NCI-H82 (cell line): ENCODE measurements at regions not wholly inside any gene's neighbourhood (a gene's known extent, or its start where the extent isn't known, plus 50 kb on each side); places are given as distances from the start of the nearest gene placed in this dataset.
"Not testable (repeated sequence)": the region's sequence is repeated elsewhere in the genome, so short reads cannot be mapped to it uniquely, and the experiment has no call there.

Experiments used
- DNase-seq: peaks from one replicate; lab custom pipeline; 2025; lab: John Stamatoyannopoulos, UW

GRCh38 chr6:57860481-57861315 lies 543.3 kb downstream of the PRIM2 start:
- not testable (repeated sequence) for DNase-seq

DNA sequence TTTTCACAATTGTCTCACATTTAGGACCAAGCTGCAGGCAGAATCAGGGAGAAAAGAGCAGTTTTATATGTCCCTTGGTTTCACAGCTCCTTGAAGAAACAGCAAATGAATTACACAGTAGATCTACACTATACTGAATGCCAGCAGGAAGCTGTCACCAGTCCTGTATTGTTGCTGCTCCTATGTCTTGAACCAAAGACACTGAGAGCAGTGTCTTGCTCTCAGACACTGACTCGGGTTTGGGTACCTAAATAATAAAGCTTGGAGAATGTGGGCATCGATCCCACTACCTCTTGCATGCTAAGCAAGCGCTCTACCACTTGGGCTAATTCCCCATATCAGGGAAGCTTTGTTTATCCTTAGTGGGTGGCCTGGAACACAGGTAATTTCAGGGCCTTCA lies 552.7 kb downstream of the PRIM2 start:
- not testable (repeated sequence) for DNase-seq

- not testable (repeated sequence) for DNase-seq
Measured at GRCh38 chr6:57873424-57873823, 556.0 kb downstream of the PRIM2 start.

GRCh38 chr6:57876659-57877058 lies 559.2 kb downstream of the PRIM2 start:
- DNase-seq, result peak; percentile 87

DNA sequence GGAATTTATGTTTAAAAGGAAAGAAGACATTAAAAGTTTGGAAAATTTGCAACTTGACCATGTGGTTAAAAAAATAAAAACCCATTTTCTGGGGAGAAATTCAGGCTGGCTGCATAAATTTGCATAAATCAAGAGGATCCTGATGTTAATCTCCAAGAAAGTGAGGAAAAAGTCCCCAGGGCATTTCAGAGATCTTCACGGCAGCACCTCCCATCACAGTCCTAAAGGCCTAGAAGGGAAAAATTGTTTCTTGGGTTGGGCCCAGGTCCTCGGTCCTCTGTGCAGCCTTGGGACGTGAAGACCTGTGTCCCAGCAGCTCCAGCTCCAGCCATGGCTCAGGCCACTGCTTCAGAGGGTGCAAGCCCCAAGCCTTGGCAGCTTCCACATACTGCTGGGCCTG lies 560.3 kb downstream of the PRIM2 start:
- not testable (repeated sequence) for DNase-seq

- DNase-seq, result not testable (repeated sequence)
Measured at GRCh38 chr6:57878792-57879191, 561.4 kb downstream of the PRIM2 start.

DNA sequence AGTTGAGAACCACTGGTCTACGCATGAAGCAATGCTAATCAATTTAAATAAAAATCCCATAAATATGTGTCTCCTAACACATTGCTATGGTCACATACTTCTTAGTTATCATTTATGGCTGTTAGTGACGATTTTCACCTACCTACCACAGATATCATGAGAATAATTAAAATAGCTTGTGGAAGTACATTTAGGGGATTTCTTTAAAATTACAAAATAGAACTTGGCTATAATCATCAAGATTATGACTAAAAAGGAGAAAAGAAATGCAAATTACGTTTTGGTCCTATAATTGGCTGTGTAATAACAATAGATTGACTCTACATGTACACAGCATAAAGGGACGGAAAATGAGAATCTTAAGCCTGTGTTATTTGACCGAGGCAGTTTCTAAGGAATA lies 581.4 kb downstream of the PRIM2 start:
- DNase-seq, result not testable (repeated sequence)

GRCh38 chr6:57900687-57901399 lies 583.4 kb downstream of the PRIM2 start:
- DNase-seq, result not testable (repeated sequence)

DNA sequence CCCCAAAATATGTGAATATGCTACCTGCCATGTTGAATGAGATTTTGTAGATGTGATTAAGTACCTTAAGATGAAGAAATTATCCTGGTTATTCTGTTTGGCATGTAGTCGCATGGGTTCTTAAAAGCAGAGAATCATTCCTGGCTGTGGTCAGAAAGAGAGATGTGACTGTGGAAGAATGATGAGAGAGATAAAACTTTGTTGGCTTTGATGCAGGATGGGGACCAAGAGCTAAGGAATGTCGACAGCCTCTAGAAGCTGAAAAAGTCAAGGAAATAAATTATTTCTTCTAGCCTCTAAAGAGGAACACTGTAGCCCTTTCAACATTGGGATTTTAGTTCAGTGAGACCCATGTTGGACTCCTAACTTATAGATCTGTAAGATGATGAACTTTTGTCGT lies 584.0 kb downstream of the PRIM2 start:
- DNase-seq, result not testable (repeated sequence)

GRCh38 chr6:57904356-57904755 lies 586.9 kb downstream of the PRIM2 start:
- DNase-seq, result peak; percentile 60

GRCh38 chr6:57915300-57915699 lies 597.9 kb downstream of the PRIM2 start:
- not testable (repeated sequence) for DNase-seq

DNA sequence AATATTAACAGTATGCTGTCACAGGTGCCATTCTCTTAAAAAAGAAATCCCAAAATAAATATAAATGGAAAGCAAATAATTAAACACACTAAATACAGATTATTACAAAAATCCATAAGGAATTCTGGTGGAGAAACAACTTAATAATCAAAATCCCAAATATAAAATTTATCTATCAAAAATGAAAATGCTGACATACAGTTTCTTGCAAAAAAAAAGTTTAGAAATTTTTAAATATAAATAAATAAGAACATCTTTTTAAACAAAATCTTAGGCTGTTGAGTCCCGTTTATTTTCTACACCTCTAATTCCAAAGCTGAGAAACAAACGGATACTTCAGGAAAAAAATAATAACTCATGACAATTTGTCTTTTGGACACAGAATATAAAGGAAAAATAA lies 625.5 kb downstream of the PRIM2 start:
- not testable (repeated sequence) for DNase-seq

DNA sequence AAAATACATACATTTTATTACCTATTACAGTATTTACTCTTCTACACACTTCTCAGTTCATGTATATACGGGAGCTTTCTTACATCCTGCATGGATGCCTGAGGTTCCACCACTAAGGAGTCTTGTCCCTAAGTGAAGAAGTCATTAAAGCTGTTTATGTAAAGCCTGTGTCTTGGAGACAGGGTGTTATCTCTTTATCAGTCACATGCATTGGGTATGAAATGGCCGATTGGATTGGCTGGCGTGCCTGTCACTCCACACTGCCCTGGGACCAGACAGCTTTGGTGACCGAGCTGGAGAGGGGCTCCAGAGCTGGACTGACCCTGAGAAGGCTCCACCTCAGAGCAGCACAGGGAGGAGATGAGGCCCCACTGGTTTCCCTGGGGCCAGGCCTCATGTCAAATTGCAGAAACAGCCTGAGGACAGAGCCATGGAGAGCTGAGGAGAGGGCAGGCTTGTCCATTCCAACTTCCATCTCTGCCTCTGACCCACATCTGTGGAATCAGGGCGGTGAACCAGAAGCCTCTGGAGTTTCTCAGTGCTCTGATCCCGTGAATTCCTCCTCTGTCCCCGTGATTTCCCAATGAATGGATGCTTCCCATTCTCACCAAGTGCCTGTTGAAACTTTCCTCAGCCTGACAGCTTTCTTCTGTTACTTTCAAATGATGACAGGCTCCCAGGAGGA lies 628.8 kb downstream of the PRIM2 start:
- DNase-seq, result not testable (repeated sequence)

DNA sequence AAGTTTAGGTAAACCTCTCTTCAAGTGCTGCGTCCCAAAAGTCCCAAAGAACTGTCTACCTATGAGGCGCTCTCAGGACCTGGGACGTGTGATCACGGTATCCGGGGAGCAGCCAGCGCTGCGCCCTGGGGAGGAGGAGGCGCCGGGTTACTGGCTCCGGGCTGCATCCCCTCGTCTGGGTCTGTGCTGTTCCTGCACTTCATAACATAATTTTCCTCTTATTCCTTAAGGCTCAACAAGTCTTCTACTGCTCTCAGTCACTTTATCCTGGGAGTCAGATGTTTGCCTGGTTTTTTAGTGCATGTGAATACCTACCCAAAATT lies 629.3 kb downstream of the PRIM2 start:
- not testable (repeated sequence) for DNase-seq

DNA sequence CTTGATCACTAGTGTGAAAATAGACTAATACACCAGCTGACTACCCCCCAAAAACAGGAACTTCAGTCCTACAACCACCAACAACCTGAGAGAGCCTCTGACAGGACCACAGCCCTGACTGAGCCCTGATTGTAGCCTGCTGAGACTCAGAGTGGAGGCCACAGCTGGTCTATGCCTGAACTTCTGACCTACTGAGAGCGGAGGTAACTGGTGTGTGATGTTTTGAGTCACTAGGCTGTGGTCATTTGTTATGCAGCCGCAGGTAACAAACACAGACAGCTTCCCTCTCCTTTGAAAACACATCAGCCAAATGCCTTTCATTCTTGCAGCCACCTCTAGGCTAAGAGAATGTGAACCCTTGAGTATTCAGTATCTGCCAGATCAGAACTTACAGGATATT lies 631.1 kb downstream of the PRIM2 start:
- DNase-seq, result not testable (repeated sequence)

- not testable (repeated sequence) for DNase-seq
Measured at GRCh38 chr6:57950430-57950829, 633.0 kb downstream of the PRIM2 start.

DNA sequence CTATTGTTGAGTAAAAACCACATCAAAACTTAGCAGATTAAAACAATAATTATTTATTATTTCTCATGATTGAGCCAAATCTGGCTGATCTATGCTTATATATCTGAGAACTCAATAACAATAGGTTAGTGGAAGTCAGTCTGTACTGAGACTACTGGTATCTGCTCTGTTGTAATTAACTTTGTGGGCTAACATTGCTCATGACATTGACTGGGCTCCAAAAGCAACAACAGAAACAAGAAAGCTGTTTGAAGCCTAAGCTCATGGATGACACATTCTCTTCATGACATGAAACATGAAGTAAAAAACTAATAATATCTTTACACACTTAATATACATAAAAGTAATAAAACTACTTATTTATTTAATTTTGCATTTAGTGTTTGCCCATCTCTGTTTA lies 649.3 kb downstream of the PRIM2 start:
- not testable (repeated sequence) for DNase-seq

GRCh38 chr6:57971956-57972355 lies 654.5 kb downstream of the PRIM2 start:
- not testable (repeated sequence) for DNase-seq

DNA sequence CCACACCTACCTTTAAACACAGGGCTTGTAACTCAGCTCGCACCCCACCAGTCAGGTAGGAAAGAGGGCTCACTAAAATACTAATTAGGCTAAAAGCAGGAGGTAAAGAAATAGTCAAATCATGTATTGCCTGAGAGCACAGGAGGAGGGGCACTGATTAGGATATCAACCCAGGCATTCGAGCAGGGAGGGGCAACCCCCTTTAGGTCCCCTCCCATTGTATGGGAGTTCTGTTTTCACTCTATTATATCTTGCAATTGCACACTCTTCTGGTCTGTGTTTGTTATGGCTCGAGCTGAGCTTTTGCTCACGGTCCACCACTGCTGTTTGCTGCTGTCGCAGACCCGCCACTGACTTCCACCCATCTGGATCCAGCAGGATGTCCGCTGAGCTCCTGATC lies 657.2 kb downstream of the PRIM2 start:
- DNase-seq, result no peak

DNA sequence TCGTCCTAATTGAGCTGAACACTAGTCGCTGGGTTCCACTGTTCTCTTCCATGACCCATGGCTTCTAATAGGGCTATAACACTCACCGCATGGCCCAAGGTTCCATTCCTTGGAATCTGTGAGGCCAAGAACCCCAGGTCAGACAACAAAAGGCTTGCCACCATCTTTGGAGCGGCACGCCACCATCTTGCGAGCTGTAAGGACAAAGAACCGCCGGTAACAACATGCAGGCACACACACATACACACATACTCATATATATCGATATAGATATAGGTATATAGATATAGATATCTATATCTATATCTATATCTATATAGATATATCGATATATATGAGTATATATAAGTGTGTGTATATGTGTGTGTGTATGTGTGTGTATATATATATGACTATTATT lies 657.7 kb downstream of the PRIM2 start:
- DNase-seq, result not testable (repeated sequence)

DNA sequence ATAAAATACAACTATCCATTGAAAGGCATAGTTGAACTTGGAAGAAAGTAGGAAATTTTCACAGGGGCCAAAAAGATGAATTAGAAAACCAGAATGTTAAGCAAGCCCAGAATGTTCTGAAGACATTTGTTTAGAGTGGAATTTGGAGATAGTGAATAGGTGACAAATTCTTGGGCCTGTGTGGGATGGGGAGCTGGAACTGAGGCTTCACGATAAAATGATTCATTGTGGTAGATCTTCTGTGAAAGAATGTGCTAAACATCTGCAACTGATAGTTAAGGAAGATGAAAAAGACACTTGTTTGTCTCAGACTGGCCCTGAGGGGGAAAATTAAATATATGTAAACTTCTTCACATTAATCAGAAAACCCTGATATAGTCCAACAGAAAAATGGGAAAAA lies 658.9 kb downstream of the PRIM2 start:
- DNase-seq, result not testable (repeated sequence)

DNA sequence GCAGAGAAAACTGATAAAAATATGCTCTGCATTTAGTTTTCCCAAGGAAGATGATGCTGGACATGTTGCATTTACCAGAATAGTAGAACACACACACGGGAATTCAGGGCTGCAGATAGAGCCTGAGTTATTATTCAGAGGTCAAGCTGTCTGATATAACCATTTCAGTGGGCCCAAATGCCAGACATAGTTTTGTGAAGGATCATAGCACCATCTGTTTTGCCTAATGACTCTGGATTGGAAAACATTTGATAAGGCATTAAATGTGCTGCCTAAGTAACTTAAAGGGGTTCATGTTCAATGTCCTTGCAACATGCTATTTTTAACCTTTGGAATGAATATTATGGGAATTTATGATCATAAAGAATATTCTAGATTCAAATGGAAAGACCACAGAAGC lies 666.2 kb downstream of the PRIM2 start:
- not testable (repeated sequence) for DNase-seq

GRCh38 chr6:57984575-57984974 lies 667.1 kb downstream of the PRIM2 start:
- not testable (repeated sequence) for DNase-seq
